Suprapubic skin (tissue), 3 donors: ENCODE measurements at regions not wholly inside any gene's neighbourhood (a gene's known extent, or its start where the extent isn't known, plus 50 kb on each side); places are given as distances from the start of the nearest gene placed in this dataset.
"Not testable (repeated sequence)": the region's sequence is repeated elsewhere in the genome, so short reads cannot be mapped to it uniquely, and the experiment has no call there.

ENCODE experiments used
- POLR2AphosphoS5 ChIP-seq, 3 donors: sonication (generic); formaldehyde crosslinking; IDR thresholded peaks; one replicate each; pipeline ENCODE4 v1.6.1; 2017; ENCODE audit warnings: antibody characterized with exemption in 3 of 3
- TF ChIP-seq, protein P1 (sequence below), 2 donors: fragments of 200-600 bp in 1 of 2; fragments of 450-650 bp in 1 of 2; sonication (generic) in 1 of 2; IDR thresholded peaks; one replicate each; pipeline ENCODE4 v1.5.1; 2016 to 2019; ENCODE audit warnings: antibody characterized with exemption in 2 of 2, mild to moderate bottlenecking in 1 of 2, moderate library complexity in 1 of 2

DNA sequence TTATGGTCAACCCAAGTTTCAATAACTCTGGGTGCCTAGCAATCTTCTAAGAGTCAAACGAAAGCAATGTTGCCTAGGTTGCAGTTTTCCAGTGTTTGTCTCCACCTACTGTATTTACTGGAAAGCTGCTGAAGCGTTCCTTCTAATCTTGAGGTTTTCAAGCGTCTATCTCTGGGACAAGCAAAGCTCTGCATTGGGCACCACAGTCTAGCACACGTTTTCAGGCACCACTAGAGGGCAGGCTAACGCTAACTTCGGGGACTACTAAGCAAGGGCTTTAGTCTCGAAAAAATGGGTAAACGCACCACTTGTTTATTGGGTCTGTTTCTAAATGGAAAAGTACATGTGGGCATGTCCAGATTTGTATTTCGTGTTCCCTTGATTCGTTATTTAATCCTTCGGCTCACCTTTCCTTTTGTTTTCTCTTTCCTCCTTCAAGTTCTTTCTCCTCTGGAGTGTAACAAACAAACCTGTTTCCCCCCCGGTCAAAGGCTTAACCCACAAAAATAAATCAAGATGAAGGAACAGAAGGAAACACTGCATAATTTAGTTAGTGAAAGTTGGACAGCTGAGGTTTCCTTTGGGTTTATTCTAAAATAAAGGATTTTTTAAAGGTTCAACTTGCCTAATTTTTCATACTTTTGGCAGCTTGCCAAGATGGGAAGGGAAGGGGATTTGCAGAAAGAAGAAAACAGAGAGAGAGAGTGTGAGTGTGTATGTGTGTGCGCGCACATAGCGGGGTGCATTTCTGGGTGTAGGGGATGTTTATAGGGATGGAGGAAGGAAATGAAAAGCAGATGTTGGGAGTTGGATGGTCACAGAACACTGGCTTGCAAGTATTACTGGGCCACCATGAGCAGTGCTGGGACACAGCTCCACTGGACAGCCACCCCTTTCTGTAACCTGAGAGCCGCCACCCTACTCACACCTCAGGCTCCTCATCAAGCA is 348.3 kb downstream of the GOLGA6L6 start:
- TF ChIP-seq, protein P1, sequence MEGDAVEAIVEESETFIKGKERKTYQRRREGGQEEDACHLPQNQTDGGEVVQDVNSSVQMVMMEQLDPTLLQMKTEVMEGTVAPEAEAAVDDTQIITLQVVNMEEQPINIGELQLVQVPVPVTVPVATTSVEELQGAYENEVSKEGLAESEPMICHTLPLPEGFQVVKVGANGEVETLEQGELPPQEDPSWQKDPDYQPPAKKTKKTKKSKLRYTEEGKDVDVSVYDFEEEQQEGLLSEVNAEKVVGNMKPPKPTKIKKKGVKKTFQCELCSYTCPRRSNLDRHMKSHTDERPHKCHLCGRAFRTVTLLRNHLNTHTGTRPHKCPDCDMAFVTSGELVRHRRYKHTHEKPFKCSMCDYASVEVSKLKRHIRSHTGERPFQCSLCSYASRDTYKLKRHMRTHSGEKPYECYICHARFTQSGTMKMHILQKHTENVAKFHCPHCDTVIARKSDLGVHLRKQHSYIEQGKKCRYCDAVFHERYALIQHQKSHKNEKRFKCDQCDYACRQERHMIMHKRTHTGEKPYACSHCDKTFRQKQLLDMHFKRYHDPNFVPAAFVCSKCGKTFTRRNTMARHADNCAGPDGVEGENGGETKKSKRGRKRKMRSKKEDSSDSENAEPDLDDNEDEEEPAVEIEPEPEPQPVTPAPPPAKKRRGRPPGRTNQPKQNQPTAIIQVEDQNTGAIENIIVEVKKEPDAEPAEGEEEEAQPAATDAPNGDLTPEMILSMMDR (IDR thresholded peaks at IDR 0.05), result peak in 1 of 2 donors; percentile 21
- not testable (repeated sequence) for TF ChIP-seq POLR2AphosphoS5 (IDR thresholded peaks at IDR 0.05)
